SK-N-SH (cell line): ENCODE measurements at regions not wholly inside any gene's neighbourhood (a gene's known extent, or its start where the extent isn't known, plus 50 kb on each side); places are given as distances from the start of the nearest gene placed in this dataset.

Experiments used
- CTCF ChIA-PET: fragments of 300-600, 350-600 bp; formaldehyde crosslinking; extraction: SDS; loops from one replicate; lab custom pipeline; 2021; lab: Yijun Ruan, JAX
- POLR2A ChIA-PET: fragments of 350-600 bp; sonication (Branson Sonifier 250); formaldehyde crosslinking; extraction: SDS; loops from one replicate; lab custom pipeline; 2020; ENCODE audit warnings: antibody characterized with exemption, inconsistent platforms; lab: Yijun Ruan, JAX
- DNase-seq: peaks from one replicate; pipeline ENCODE4 v3.0.0; 2012
- H2AFZ ChIP-seq: fragments of 200-600 bp; sonication (generic); 2 replicates; pipeline ENCODE4 v1.8.1; 2016; ENCODE audit warnings: antibody characterized with exemption, mild to moderate bottlenecking, low read depth
- H3F3A ChIP-seq: fragments of 200-600 bp; sonication (generic); replicated peaks from 2 replicates; pipeline ENCODE3; 2016; ENCODE audit warnings: antibody characterized with exemption, mild to moderate bottlenecking; ENCODE audit not compliant: insufficient read depth
- H3K27ac ChIP-seq, 2 experiments: fragments of 200-500 bp in 1 of 2; fragments of 200-600 bp in 1 of 2; sonication (Bioruptor generic) in 1 of 2; sonication (generic), shearing (Covaris generic) in 1 of 2; 2 replicates each; pipeline versions ENCODE4 v1.5.1 to v1.6.1; 2014 to 2016; ENCODE audit warnings: low read depth in 2 of 2, inconsistent platforms in 1 of 2, low read length in 1 of 2, mild to moderate bottlenecking in 1 of 2, mixed read lengths in 1 of 2
- H3K27me3 ChIP-seq: fragments of 200-600 bp; sonication (generic), shearing (Covaris generic); 2 replicates; pipeline ENCODE4 v1.6.1; 2016; ENCODE audit warnings: mixed run types; ENCODE audit not compliant: insufficient read depth
- H3K36me3 ChIP-seq, 2 experiments: fragments of 200-500 bp in 1 of 2; fragments of 200-600 bp in 1 of 2; sonication (Bioruptor generic) in 1 of 2; sonication (generic) in 1 of 2; replicated peaks in 1 of 2; 2 replicates each; pipeline versions ENCODE3 to v1.5.1; 2014 to 2016; ENCODE audit warnings: low read length in 1 of 2, mild to moderate bottlenecking in 1 of 2; ENCODE audit not compliant: insufficient read depth in 2 of 2, control insufficient read depth in 1 of 2
- H3K4me1 ChIP-seq, 2 experiments: fragments of 200-500 bp in 1 of 2; fragments of 200-600 bp in 1 of 2; sonication (Bioruptor generic) in 1 of 2; sonication (generic), shearing (Covaris generic) in 1 of 2; 2 replicates each; pipeline versions ENCODE4 v1.5.1 to v1.6.1; 2014 to 2016; ENCODE audit warnings: low read depth in 1 of 2, low read length in 1 of 2, mixed run types in 1 of 2; ENCODE audit not compliant: insufficient read depth in 2 of 2, control insufficient read depth in 1 of 2
- H3K4me2 ChIP-seq: fragments of 200-600 bp; sonication (generic), shearing (Covaris generic); 2 replicates; pipeline ENCODE4 v1.6.1; 2017; ENCODE audit warnings: mixed run types
- H3K4me3 ChIP-seq, 2 experiments: fragments of 200-500 bp in 1 of 2; fragments of 200-600 bp in 1 of 2; sonication (Bioruptor generic) in 1 of 2; sonication (generic), shearing (Covaris generic) in 1 of 2; 2 replicates each; pipeline versions ENCODE4 v1.5.1 to v1.8.1; 2014 to 2016; ENCODE audit warnings: low read depth in 2 of 2, inconsistent platforms in 1 of 2, low read length in 1 of 2, mild to moderate bottlenecking in 1 of 2, mixed read lengths in 1 of 2, moderate library complexity in 1 of 2
- H3K79me2 ChIP-seq: fragments of 200-600 bp; sonication (generic); 2 replicates; pipeline ENCODE4 v1.8.1; 2017; ENCODE audit warnings: mild to moderate bottlenecking; ENCODE audit not compliant: insufficient read depth
- H3K9ac ChIP-seq: fragments of 200-600 bp; sonication (generic); 2 replicates; pipeline ENCODE4 v1.6.1; 2017; ENCODE audit warnings: mixed run types
- H3K9me2 ChIP-seq: fragments of 200-600 bp; sonication (generic); 2 replicates; pipeline ENCODE4 v1.6.1; 2017; ENCODE audit warnings: mixed run types
- H3K9me3 ChIP-seq: fragments of 200-600 bp; sonication (generic); 2 replicates; pipeline ENCODE4 v1.6.1; 2017; ENCODE audit warnings: mixed run types, mild to moderate bottlenecking, moderate library complexity
- H4K20me1 ChIP-seq: fragments of 200-600 bp; sonication (generic); 2 replicates; pipeline ENCODE4 v1.6.1; 2017; ENCODE audit warnings: mild to moderate bottlenecking, mixed run types; ENCODE audit not compliant: insufficient read depth
- CHD2 ChIP-seq: fragments of 150-350 bp; IDR thresholded peaks from 2 replicates; pipeline ENCODE4 v1.6.1; 2018; ENCODE audit warnings: low read length; ENCODE audit not compliant: partially characterized antibody
- CTCF ChIP-seq: fragments of 200-600 bp; sonication (generic); IDR thresholded peaks from 2 replicates; pipeline ENCODE4 v1.6.1; 2017; ENCODE audit warnings: antibody characterized with exemption, mild to moderate bottlenecking, moderate library complexity
- ELF1 ChIP-seq: IDR thresholded peaks from 2 replicates; pipeline ENCODE4 v1.4.0; 2012
- EP300 ChIP-seq, 2 experiments: IDR thresholded peaks; 2 replicates each; pipeline versions ENCODE4 v1.4.0 to v1.6.1; 2012; ENCODE audit warnings: borderline replicate concordance in 1 of 2, low read depth in 1 of 2, low read length in 1 of 2
- FOSL2 ChIP-seq: IDR thresholded peaks from 2 replicates; pipeline ENCODE4 v1.4.0; 2012; ENCODE audit warnings: low read depth, mild to moderate bottlenecking, moderate library complexity, borderline replicate concordance
- FOXJ3 ChIP-seq: sonication (generic); formaldehyde crosslinking; IDR thresholded peaks from 2 replicates; pipeline ENCODE4 v1.5.1; 2020; ENCODE audit warnings: mild to moderate bottlenecking, missing genetic modification reagents
- GABPA ChIP-seq: IDR thresholded peaks from 2 replicates; pipeline ENCODE4 v1.4.0; 2012; ENCODE audit warnings: low read depth, mild to moderate bottlenecking
- IRF3 ChIP-seq: fragments of 150-350 bp; IDR thresholded peaks from 2 replicates; pipeline ENCODE4 v1.6.1; 2016; ENCODE audit warnings: mild to moderate bottlenecking, low read depth, low read length
- JUND ChIP-seq: IDR thresholded peaks from 2 replicates; pipeline ENCODE4 v1.4.0; 2012
- MAX ChIP-seq: IDR thresholded peaks from 2 replicates; pipeline ENCODE4 v1.4.0; 2012; ENCODE audit warnings: low read depth
- MEF2A ChIP-seq: IDR thresholded peaks from 2 replicates; pipeline ENCODE4 v1.4.0; 2012; ENCODE audit warnings: low read depth, borderline replicate concordance
- MXI1 ChIP-seq: IDR thresholded peaks from 2 replicates; pipeline ENCODE4 v1.6.1; 2012; ENCODE audit warnings: mild to moderate bottlenecking, low read depth, low read length, improper control_type of control experiment
- NRF1 ChIP-seq: IDR thresholded peaks from 2 replicates; pipeline ENCODE4 v1.6.1; 2012; ENCODE audit warnings: low read depth, mild to moderate bottlenecking, low read length
- POLR2AphosphoS5 ChIP-seq: IDR thresholded peaks from 2 replicates; pipeline ENCODE4 v1.6.1; 2012; ENCODE audit warnings: low read depth, low read length
- RAD21 ChIP-seq: IDR thresholded peaks from 2 replicates; pipeline ENCODE4 v1.6.1; 2012; ENCODE audit warnings: mild to moderate bottlenecking, low read length
- RCOR1 ChIP-seq: fragments of 150-350 bp; IDR thresholded peaks from 2 replicates; pipeline ENCODE4 v1.6.1; 2017; ENCODE audit warnings: antibody characterized with exemption, low read length
- RXRA ChIP-seq: IDR thresholded peaks from 2 replicates; pipeline ENCODE4 v1.4.0; 2012; ENCODE audit warnings: low read depth, mild to moderate bottlenecking, borderline replicate concordance
- SMC3 ChIP-seq: IDR thresholded peaks from 2 replicates; pipeline ENCODE4 v1.6.1; 2012; ENCODE audit warnings: low read depth, low read length, improper control_type of control experiment
- TCF12 ChIP-seq: IDR thresholded peaks from 2 replicates; pipeline ENCODE4 v1.4.0; 2012
- TEAD4 ChIP-seq: IDR thresholded peaks from 2 replicates; pipeline ENCODE4 v1.4.0; 2012; ENCODE audit warnings: mild to moderate bottlenecking, borderline replicate concordance; ENCODE audit not compliant: insufficient read depth
- USF1 ChIP-seq: IDR thresholded peaks from 2 replicates; pipeline ENCODE4 v1.4.0; 2012; ENCODE audit warnings: low read depth, borderline replicate concordance
- ZBTB33 ChIP-seq: IDR thresholded peaks from 2 replicates; pipeline ENCODE4 v1.4.0; 2012; ENCODE audit warnings: low read depth, borderline replicate concordance
- WGBS: methylation state at CpG from one replicate; pipeline ENCODE4 v1.1.6; 2017; ENCODE audit warnings: low lambda C conversion rate; 5-methylcytosine and 5-hydroxymethylcytosine counted together

GRCh38 chr7:68697796-68698280, 900.4 kb upstream of the AUTS2 start (continued):
- TF ChIP-seq CTCF (no peak), ZBTB33 (no peak), FOXJ3 (CRISPR knock-in tag) (peak; percentile 72), USF1 (no peak), JUND (no peak)

GRCh38 chr7:68699090-68699711, 899.1 kb upstream of the AUTS2 start:
- ChIA-PET CTCF (interaction anchor here (0.9 to 1.4 kb wide), 2 partner anchors 16 to 17 kb away, joined by 3 read pairs; no protein-coding TSS in a partner anchor), POLR2A (no interaction called here)
- DNase-seq = no peak
- H3K9ac ChIP-seq = peak overlapping the region; percentile 78
- no peaks in the 10 kb centered on the region for H3K79me2 ChIP-seq
- H3K4me2 ChIP-seq = peak overlapping the region; percentile 63
- no peaks in the 10 kb centered on the region for H3K9me3 ChIP-seq
- H2AFZ ChIP-seq = peak overlapping the region; percentile 47
- 7% methylated on average over 6 of the region's 6 CpGs for WGBS
- H3K36me3 ChIP-seq = no peaks in the 10 kb centered on the region
- H3K9me2 ChIP-seq = no peaks in the 10 kb centered on the region
- peak overlapping the region in 1 of 2 experiments; percentile 97; a peak in 2 of 4 replicates for H3K27ac ChIP-seq
- H4K20me1 ChIP-seq = no peaks in the 10 kb centered on the region
- no peaks in the 10 kb centered on the region for H3K27me3 ChIP-seq
- peaks cover 15 to 29% of the 10 kb centered on the region in 2 experiments; a peak in 3 of 4 replicates for H3K4me1 ChIP-seq
- no peak overlapping the region for H3K4me3 ChIP-seq
- H3F3A ChIP-seq = peaks cover 37% of the 10 kb centered on the region
- TF ChIP-seq SMC3 = no peak
- TF ChIP-seq CHD2 = no peak
- peak; percentile 89 for TF ChIP-seq MEF2A
- TF ChIP-seq MAX = peak; percentile 35; the same call in 1 of the 2 replicates
- TF ChIP-seq TEAD4 = peak; percentile 95
- peak; percentile 86 for TF ChIP-seq FOSL2
- no peak for TF ChIP-seq CTCF
- no peak for TF ChIP-seq USF1
- no peak for TF ChIP-seq MXI1
- TF ChIP-seq RCOR1 = no peak
- peak; percentile 97 for TF ChIP-seq RXRA
- no peak for TF ChIP-seq ELF1
- TF ChIP-seq NRF1 = no peak
- TF ChIP-seq IRF3 = no peak
- no peak for TF ChIP-seq GABPA
- TF ChIP-seq FOXJ3 (CRISPR knock-in tag) = no peak
- TF ChIP-seq POLR2AphosphoS5 = 0 out of 2 replicates have a peak, but pooled peaks have one; percentile 51
- peak in 1 of 2 experiments; percentile 95; a peak in 2 of 4 replicates for TF ChIP-seq EP300 (IDR thresholded peaks at IDR 0.05; ENCODE audit: borderline replicate concordance in 1 of 2, low read depth in 1 of 2, low read length in 1 of 2)
- no peak for TF ChIP-seq RAD21
- peak; percentile 91 for TF ChIP-seq TCF12
